ENCODE measurements at regions not wholly inside any gene's neighbourhood (a gene's known extent, or its start where the extent isn't known, plus 50 kb on each side); places are given as distances from the start of the nearest gene placed in this dataset.

GRCh38 chr3:152941859-152942258 is 106.9 kb downstream of the P2RY1 start:
- no peak for TF ChIP-seq CTCF (IDR thresholded peaks at IDR 0.05)
- no peak for TF ChIP-seq POLR2A (IDR thresholded peaks at IDR 0.05)
- TF ChIP-seq EP300 (IDR thresholded peaks at IDR 0.05; ENCODE audit: low read depth) = no peak
- TF ChIP-seq POLR2AphosphoS5 (IDR thresholded peaks at IDR 0.05) = peak in 1 of 3 donors; percentile 27

All from transverse colon (tissue), 4 donors.